ENCODE measurements at regions not wholly inside any gene's neighbourhood (a gene's known extent, or its start where the extent isn't known, plus 50 kb on each side); places are given as distances from the start of the nearest gene placed in this dataset.

DNA sequence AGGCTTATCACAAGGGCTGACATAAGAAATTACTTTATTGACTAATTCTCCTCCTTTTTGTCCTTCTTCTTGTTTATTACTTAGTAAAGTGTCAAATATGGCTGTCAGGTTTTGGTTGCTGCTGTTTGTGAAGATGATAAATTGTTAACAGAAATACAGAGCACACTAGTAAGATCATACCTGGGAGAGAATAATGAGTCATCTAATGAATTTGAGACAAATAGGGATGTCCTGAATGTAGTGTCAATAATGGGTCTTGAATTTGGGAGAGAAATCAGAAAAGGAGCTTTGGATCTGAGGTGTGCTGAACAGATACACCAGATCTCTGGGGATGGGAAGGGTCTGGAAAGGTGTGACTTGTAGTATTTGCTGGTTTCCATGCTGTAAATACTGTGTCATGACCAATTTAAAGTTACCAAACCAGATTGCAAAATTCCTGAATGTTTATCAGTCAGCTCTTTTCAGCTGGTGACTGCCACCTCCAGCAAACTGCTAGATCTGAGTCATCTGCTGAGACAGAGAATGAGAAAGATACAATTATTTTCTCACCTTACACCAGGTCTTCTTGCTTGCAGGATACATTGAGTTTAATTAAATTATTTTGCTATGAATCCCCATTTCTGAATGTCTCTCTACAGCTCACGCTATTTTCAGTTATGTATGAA lies 76.7 kb upstream of the SATB1 start:
- no peak for TF ChIP-seq JUN (IDR thresholded peaks at IDR 0.05; ENCODE audit: borderline replicate concordance, low read depth, low read length)
- no peak for TF ChIP-seq JUN (CRISPR knock-in tag; IDR thresholded peaks at IDR 0.05; ENCODE audit: borderline replicate concordance)
- TF ChIP-seq, protein P1, sequence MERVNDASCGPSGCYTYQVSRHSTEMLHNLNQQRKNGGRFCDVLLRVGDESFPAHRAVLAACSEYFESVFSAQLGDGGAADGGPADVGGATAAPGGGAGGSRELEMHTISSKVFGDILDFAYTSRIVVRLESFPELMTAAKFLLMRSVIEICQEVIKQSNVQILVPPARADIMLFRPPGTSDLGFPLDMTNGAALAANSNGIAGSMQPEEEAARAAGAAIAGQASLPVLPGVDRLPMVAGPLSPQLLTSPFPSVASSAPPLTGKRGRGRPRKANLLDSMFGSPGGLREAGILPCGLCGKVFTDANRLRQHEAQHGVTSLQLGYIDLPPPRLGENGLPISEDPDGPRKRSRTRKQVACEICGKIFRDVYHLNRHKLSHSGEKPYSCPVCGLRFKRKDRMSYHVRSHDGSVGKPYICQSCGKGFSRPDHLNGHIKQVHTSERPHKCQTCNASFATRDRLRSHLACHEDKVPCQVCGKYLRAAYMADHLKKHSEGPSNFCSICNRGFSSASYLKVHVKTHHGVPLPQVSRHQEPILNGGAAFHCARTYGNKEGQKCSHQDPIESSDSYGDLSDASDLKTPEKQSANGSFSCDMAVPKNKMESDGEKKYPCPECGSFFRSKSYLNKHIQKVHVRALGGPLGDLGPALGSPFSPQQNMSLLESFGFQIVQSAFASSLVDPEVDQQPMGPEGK (CRISPR knock-in tag; IDR thresholded peaks at IDR 0.05; ENCODE audit: borderline replicate concordance) = no peak
- no peak for TF ChIP-seq ZNF436 (CRISPR knock-in tag; IDR thresholded peaks at IDR 0.05)
- TF ChIP-seq NFIC (IDR thresholded peaks at IDR 0.05) = no peak
- TF ChIP-seq POLR2AphosphoS5 (IDR thresholded peaks at IDR 0.05; ENCODE audit: control insufficient read depth, insufficient read depth, low read depth, low read length) = no peak
- TF ChIP-seq, protein P2, sequence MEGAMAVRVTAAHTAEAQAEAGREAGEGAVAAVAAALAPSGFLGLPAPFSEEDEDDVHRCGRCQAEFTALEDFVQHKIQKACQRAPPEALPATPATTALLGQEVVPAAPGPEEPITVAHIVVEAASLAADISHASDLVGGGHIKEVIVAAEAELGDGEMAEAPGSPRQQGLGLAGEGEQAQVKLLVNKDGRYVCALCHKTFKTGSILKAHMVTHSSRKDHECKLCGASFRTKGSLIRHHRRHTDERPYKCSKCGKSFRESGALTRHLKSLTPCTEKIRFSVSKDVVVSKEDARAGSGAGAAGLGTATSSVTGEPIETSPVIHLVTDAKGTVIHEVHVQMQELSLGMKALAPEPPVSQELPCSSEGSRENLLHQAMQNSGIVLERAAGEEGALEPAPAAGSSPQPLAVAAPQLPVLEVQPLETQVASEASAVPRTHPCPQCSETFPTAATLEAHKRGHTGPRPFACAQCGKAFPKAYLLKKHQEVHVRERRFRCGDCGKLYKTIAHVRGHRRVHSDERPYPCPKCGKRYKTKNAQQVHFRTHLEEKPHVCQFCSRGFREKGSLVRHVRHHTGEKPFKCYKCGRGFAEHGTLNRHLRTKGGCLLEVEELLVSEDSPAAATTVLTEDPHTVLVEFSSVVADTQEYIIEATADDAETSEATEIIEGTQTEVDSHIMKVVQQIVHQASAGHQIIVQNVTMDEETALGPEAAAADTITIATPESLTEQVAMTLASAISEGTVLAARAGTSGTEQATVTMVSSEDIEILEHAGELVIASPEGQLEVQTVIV (CRISPR knock-in tag; IDR thresholded peaks at IDR 0.05; ENCODE audit: borderline replicate concordance) = no peak
- TF ChIP-seq, protein P3, sequence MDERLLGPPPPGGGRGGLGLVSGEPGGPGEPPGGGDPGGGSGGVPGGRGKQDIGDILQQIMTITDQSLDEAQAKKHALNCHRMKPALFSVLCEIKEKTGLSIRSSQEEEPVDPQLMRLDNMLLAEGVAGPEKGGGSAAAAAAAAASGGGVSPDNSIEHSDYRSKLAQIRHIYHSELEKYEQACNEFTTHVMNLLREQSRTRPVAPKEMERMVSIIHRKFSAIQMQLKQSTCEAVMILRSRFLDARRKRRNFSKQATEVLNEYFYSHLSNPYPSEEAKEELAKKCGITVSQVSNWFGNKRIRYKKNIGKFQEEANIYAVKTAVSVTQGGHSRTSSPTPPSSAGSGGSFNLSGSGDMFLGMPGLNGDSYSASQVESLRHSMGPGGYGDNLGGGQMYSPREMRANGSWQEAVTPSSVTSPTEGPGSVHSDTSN (CRISPR knock-in tag; IDR thresholded peaks at IDR 0.05; ENCODE audit: low read depth) = no peak
- TF ChIP-seq, protein P3 (tag; conservative IDR thresholded peaks at IDR 0.05; ENCODE audit: low read depth) = no peak
- TF ChIP-seq KLF10 (CRISPR knock-in tag; IDR thresholded peaks at IDR 0.05) = no peak

All from K562 (cell line).